K562 (cell line): ENCODE measurements at regions not wholly inside any gene's neighbourhood (a gene's known extent, or its start where the extent isn't known, plus 50 kb on each side); places are given as distances from the start of the nearest gene placed in this dataset.

ENCODE experiments used
- ATAC-seq: fragments of 200-7000 bp; cut with Tn5 transposase; 3 replicates; pipeline ENCODE4 v1.9.1; 2020; ENCODE audit warnings: moderate library complexity
- BruUV-seq: library from RNA; stranded (reverse); fragments of 400-500 nt; replicated peaks from 2 replicates; lab custom pipeline; 2021; lab: Mats Ljungman, UMichigan
- CTCF ChIA-PET: fragments of 300-600 bp; formaldehyde crosslinking; extraction: SDS; loops from one replicate; lab custom pipeline; 2021; ENCODE audit warnings: low intra/inter-chr PET ratio; lab: Yijun Ruan, JAX
- POLR2A ChIA-PET: fragments of 300-600, 350-650 bp; sonication (Branson Sonifier 250); formaldehyde crosslinking; extraction: SDS; loops from one replicate; lab custom pipeline; 2021; ENCODE audit warnings: antibody characterized with exemption, inconsistent platforms; lab: Yijun Ruan, JAX
- DNase-seq, 4 experiments: peaks; one replicate each; pipeline versions ENCODE4 v3.0.0 to v3.0.0-alpha.2; 2011 to 2018; ENCODE audit warnings: low spot score in 3 of 4, mixed read lengths in 3 of 4; ENCODE audit errors: extremely low read depth in 1 of 4
- FAIRE-seq: peaks from 2 replicates; lab custom pipeline; 2011; peaks lifted over from hg19 to GRCh38; lab: Jason Lieb, UNC
- H2AFZ ChIP-seq: 2 replicates; pipeline ENCODE4 v1.6.0; 2011; ENCODE audit warnings: low read depth, low read length, control low read depth, inconsistent platforms
- H3K27ac ChIP-seq: fragments of 200-600 bp; 3 replicates; pipeline ENCODE4 v1.8.0; 2011; ENCODE audit warnings: low read depth, mild to moderate bottlenecking, control low read depth, inconsistent platforms, low read length, moderate library complexity, mixed read lengths; ENCODE audit errors: extremely low read depth
- H3K27me3 ChIP-seq, 2 experiments: fragments of 300-600 bp in 1 of 2; 2 replicates in 1 of 2; 3 replicates in 1 of 2; pipeline versions ENCODE4 v1.6.0 to v1.8.0; 2011; ENCODE audit warnings: inconsistent platforms in 2 of 2, low read length in 2 of 2, mild to moderate bottlenecking in 1 of 2, mixed read lengths in 1 of 2, moderate library complexity in 1 of 2; ENCODE audit not compliant: control insufficient read depth in 2 of 2, insufficient read depth in 2 of 2
- H3K36me3 ChIP-seq: fragments of 300-600 bp; 3 replicates; pipeline ENCODE4 v1.8.0; 2011; ENCODE audit warnings: mild to moderate bottlenecking, low read length, inconsistent platforms; ENCODE audit not compliant: control insufficient read depth, insufficient read depth
- H3K4me1 ChIP-seq, 2 experiments: fragments of 200-600 bp in 1 of 2; replicated peaks in 1 of 2; 2 replicates in 1 of 2; 3 replicates in 1 of 2; pipeline versions ENCODE4 v1.5.1 to v1.8.0; 2011; ENCODE audit warnings: inconsistent platforms in 2 of 2, low read length in 2 of 2, mild to moderate bottlenecking in 1 of 2, mixed read lengths in 1 of 2, moderate library complexity in 1 of 2; ENCODE audit not compliant: control insufficient read depth in 2 of 2, insufficient read depth in 2 of 2
- H3K4me2 ChIP-seq: 2 replicates; pipeline ENCODE4 v1.6.1; 2011; ENCODE audit warnings: low read length, control low read depth, inconsistent platforms, mixed read lengths; ENCODE audit not compliant: insufficient read depth
- H3K4me3 ChIP-seq: fragments of 200-600 bp; sonication (generic), shearing (Covaris generic); 2 replicates; pipeline ENCODE4 v1.5.1; 2016; ENCODE audit warnings: control low read depth, inconsistent platforms
- H3K79me2 ChIP-seq: fragments of 200-600 bp; 3 replicates; pipeline ENCODE4 v1.8.0; 2011; ENCODE audit warnings: low read length, inconsistent platforms; ENCODE audit not compliant: control insufficient read depth, insufficient read depth
- H3K9ac ChIP-seq, 2 experiments: 2 replicates each; pipeline versions ENCODE4 v1.6.0 to v1.6.1; 2011; ENCODE audit warnings: low read depth in 2 of 2, low read length in 2 of 2, control low read depth in 1 of 2, inconsistent platforms in 1 of 2, mild to moderate bottlenecking in 1 of 2, mixed read lengths in 1 of 2; ENCODE audit not compliant: insufficient read depth in 1 of 2
- H3K9me1 ChIP-seq: one replicate; pipeline ENCODE4 v1.6.0; 2011; ENCODE audit warnings: inconsistent platforms, mild to moderate bottlenecking, low read length, moderate library complexity; ENCODE audit not compliant: control insufficient read depth, insufficient read depth
- H3K9me3 ChIP-seq: replicated peaks from 2 replicates; pipeline ENCODE4 v1.5.1; 2011; ENCODE audit warnings: low read depth, low read length, inconsistent platforms; ENCODE audit not compliant: control insufficient read depth, insufficient read depth
- H4K20me1 ChIP-seq: replicated peaks from 2 replicates; pipeline ENCODE4 v1.6.1; 2011; ENCODE audit warnings: low read length, inconsistent platforms, mixed read lengths; ENCODE audit not compliant: control insufficient read depth, insufficient read depth
- BCOR ChIP-seq: fragments of 450-650 bp; IDR thresholded peaks from 2 replicates; pipeline ENCODE4 v1.6.1; 2016
- EHMT2 ChIP-seq: fragments of 450-650 bp; IDR thresholded peaks from 2 replicates; pipeline ENCODE4 v1.6.1; 2018; ENCODE audit warnings: antibody characterized with exemption
- HNRNPH1 ChIP-seq: fragments of 200-400 bp; formaldehyde crosslinking; optimal IDR thresholded peaks from 2 replicates; pipeline ENCODE3; 2017; ENCODE audit warnings: low read depth, mild to moderate bottlenecking, low read length, moderate library complexity
- MCM2 ChIP-seq: fragments of 450-650 bp; IDR thresholded peaks from 2 replicates; pipeline ENCODE4 v1.6.1; 2017; ENCODE audit warnings: low read depth, mild to moderate bottlenecking
- NCOA1 ChIP-seq: fragments of 450-650 bp; IDR thresholded peaks from 2 replicates; pipeline ENCODE4 v1.6.1; 2016; ENCODE audit warnings: low read depth
- PTRF ChIP-seq: fragments of 450-650 bp; IDR thresholded peaks from 2 replicates; pipeline ENCODE4 v1.6.1; 2016; ENCODE audit warnings: mild to moderate bottlenecking, missing genetic modification characterization, missing compliant biosample characterization
- YY1 ChIP-seq, 3 experiments: IDR thresholded peaks; 2 replicates each; pipeline ENCODE4 v1.6.1; 2011; ENCODE audit warnings: low read length in 2 of 3, mild to moderate bottlenecking in 2 of 3, moderate library complexity in 2 of 3, borderline replicate concordance in 1 of 3, control low read depth in 1 of 3, low read depth in 1 of 3; ENCODE audit not compliant: insufficient read depth in 3 of 3, insufficient replicate concordance in 2 of 3, control insufficient read depth in 1 of 3, insufficient read length in 1 of 3; ENCODE audit errors: extremely low read depth in 1 of 3
- ZNF12 ChIP-seq: sonication (generic); formaldehyde crosslinking; IDR thresholded peaks from 2 replicates; pipeline ENCODE4 v1.4.0; 2020; ENCODE audit warnings: mild to moderate bottlenecking, missing genetic modification reagents
- WGBS: fragments of 100-300 bp; shearing (Covaris generic); methylation state at CpG from one replicate; pipeline ENCODE4 v1.1.6; 2016; ENCODE audit warnings: low coverage, mixed read lengths; ENCODE audit not compliant: insufficient coverage; ENCODE audit errors: missing lambda C conversion rate; 5-methylcytosine and 5-hydroxymethylcytosine counted together
- in situ Hi-C: fragments of 300-500 bp; cut with MboI; formaldehyde crosslinking; loops from 4 replicates; pipeline ENCODE4 v1.15.0; 2018; ENCODE audit warnings: inconsistent platforms, mixed read lengths
- intact Hi-C: fragments of 100-400 bp; cut with micrococcal nuclease; formaldehyde crosslinking; loops from 2 replicates; pipeline ENCODE4 v1.14.2; 2022
- TF ChIP-seq, protein P1 (sequence below): IDR thresholded peaks from 2 replicates; pipeline ENCODE4 v1.6.1; 2011; ENCODE audit not compliant: insufficient read length; ENCODE audit errors: extremely low read depth
- TF ChIP-seq, protein P2 (sequence below): IDR thresholded peaks from 2 replicates; pipeline ENCODE4 v1.6.1; 2012; ENCODE audit warnings: low read depth, low read length, improper control_type of control experiment, borderline replicate concordance

DNA sequence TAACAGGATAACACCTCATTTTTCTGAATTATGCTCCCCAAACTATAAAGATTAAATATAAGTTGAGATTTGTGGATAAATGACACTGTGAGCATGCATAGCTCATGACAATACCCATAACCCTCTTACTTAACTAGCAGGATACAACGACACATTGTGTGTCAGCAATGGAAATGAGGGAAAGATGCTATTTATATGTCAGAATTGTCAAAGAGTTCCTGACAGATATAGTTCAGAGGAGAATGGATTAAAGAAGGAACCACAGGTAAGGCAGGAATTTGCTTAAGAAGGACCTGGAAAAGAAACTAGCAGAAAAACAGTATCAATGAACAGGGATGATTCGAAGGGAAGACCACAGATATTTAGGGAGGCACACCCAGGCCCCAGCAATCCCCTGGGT is 591.0 kb downstream of the DHX35 start:
- H3K27ac ChIP-seq: no peak overlapping the region
- no peak overlapping the region for H3K4me2 ChIP-seq
- H3K9me1 ChIP-seq: no peaks in the 10 kb centered on the region
- intact Hi-C loops: no loop called here
- no TSS peak for BruUV-seq
- TF ChIP-seq NCOA1 (no peak), YY1 (IDR thresholded peaks at IDR 0.05; ENCODE audit: borderline replicate concordance in 1 of 3, control insufficient read depth in 1 of 3, extremely low read depth in 1 of 3, insufficient read depth in 3 of 3, insufficient read length in 1 of 3, insufficient replicate concordance in 2 of 3, low read depth in 1 of 3, low read length in 2 of 3) (no peak), PTRF (no peak), HNRNPH1 (no peak), BCOR (no peak), ZNF12 (CRISPR knock-in tag) (no peak), EHMT2 (no peak), MCM2 (no peak)
- TF ChIP-seq, protein P1, sequence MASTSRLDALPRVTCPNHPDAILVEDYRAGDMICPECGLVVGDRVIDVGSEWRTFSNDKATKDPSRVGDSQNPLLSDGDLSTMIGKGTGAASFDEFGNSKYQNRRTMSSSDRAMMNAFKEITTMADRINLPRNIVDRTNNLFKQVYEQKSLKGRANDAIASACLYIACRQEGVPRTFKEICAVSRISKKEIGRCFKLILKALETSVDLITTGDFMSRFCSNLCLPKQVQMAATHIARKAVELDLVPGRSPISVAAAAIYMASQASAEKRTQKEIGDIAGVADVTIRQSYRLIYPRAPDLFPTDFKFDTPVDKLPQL: no peak
- TF ChIP-seq, protein P2, sequence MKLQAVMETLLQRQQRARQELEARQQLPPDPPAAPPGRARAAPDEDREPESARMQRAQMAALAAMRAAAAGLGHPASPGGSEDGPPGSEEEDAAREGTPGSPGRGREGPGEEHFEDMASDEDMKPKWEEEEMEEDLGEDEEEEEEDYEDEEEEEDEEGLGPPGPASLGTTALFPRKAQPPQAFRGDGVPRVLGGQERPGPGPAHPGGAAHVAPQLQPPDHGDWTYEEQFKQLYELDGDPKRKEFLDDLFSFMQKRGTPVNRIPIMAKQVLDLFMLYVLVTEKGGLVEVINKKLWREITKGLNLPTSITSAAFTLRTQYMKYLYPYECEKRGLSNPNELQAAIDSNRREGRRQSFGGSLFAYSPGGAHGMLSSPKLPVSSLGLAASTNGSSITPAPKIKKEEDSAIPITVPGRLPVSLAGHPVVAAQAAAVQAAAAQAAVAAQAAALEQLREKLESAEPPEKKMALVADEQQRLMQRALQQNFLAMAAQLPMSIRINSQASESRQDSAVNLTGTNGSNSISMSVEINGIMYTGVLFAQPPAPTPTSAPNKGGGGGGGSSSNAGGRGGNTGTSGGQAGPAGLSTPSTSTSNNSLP: no peak
- TF ChIP-seq, all 486 proteins: peak for 0
- no peak overlapping the region for H3K4me3 ChIP-seq
- H3K4me1 ChIP-seq: no peaks in the 10 kb centered on the region
- no peaks in the 10 kb centered on the region for H3K36me3 ChIP-seq
- no peak for FAIRE-seq
- no peaks in the 10 kb centered on the region for H3K27me3 ChIP-seq
- no peak for ATAC-seq
- in situ Hi-C loops: no loop called here
- CTCF ChIA-PET: no interaction called here
- POLR2A ChIA-PET: interaction anchor here (0.6 kb wide), 1 partner anchor 140 kb away, joined by 3 read pairs; no protein-coding TSS in a partner anchor
- H4K20me1 ChIP-seq: no peaks in the 10 kb centered on the region
- H3K9ac ChIP-seq: no peak overlapping the region
- H3K79me2 ChIP-seq: no peaks in the 10 kb centered on the region
- WGBS: 4% methylated on average over 2 of the region's 2 CpGs
- no peaks in the 10 kb centered on the region for H3K9me3 ChIP-seq
- H2AFZ ChIP-seq: no peak overlapping the region
- DNase-seq: no peak
